Neural progenitor cell (in vitro differentiated cells): ENCODE measurements at regions not wholly inside any gene's neighbourhood (a gene's known extent, or its start where the extent isn't known, plus 50 kb on each side); places are given as distances from the start of the nearest gene placed in this dataset.

Experiments used
- DNase-seq: peaks from one replicate; pipeline ENCODE4 v3.0.0-alpha.2; 2016; ENCODE audit warnings: low spot score
- H2AFZ ChIP-seq: fragments of 200-600 bp; sonication (generic); replicated peaks from 2 replicates; pipeline ENCODE4 v1.6.1; 2016; ENCODE audit warnings: antibody characterized with exemption
- H3F3A ChIP-seq: fragments of 200-600 bp; sonication (generic); 2 replicates; pipeline ENCODE4 v1.6.1; 2016; ENCODE audit warnings: antibody characterized with exemption, low read depth
- H3K27ac ChIP-seq: fragments of 200-600 bp; sonication (generic); 2 replicates; pipeline ENCODE4 v1.5.1; 2016; ENCODE audit warnings: mild to moderate bottlenecking
- H3K27me3 ChIP-seq: fragments of 200-600 bp; sonication (generic); 2 replicates; pipeline ENCODE4 v1.6.1; 2016; ENCODE audit warnings: mild to moderate bottlenecking, moderate library complexity
- H3K36me3 ChIP-seq: fragments of 200-600 bp; sonication (generic); 2 replicates; pipeline ENCODE4 v1.5.1; 2016
- H3K4me1 ChIP-seq: fragments of 200-600 bp; sonication (generic); 2 replicates; pipeline ENCODE4 v1.6.1; 2016; ENCODE audit warnings: mixed run types
- H3K4me2 ChIP-seq: fragments of 200-600 bp; sonication (generic); 2 replicates; pipeline ENCODE4 v1.6.1; 2016
- H3K4me3 ChIP-seq: fragments of 200-600 bp; sonication (generic); 2 replicates; pipeline ENCODE4 v1.5.1; 2016
- H3K79me2 ChIP-seq: fragments of 200-600 bp; sonication (generic); 2 replicates; pipeline ENCODE4 v1.6.1; 2016; ENCODE audit warnings: low read depth
- H3K9ac ChIP-seq: fragments of 200-600 bp; sonication (generic); 2 replicates; pipeline ENCODE4 v1.6.1; 2016
- H3K9me3 ChIP-seq: fragments of 200-600 bp; sonication (generic); 2 replicates; pipeline ENCODE4 v1.5.1; 2016; ENCODE audit warnings: low read depth
- H4K20me1 ChIP-seq: fragments of 200-600 bp; sonication (generic); 2 replicates; pipeline ENCODE4 v1.6.1; 2016; ENCODE audit warnings: low read depth
- H3K27ac Mint-ChIP-seq: 3 replicates; pipeline ENCODE4 v1.8.0; 2021; ENCODE audit warnings: mixed read lengths
- H3K27me3 Mint-ChIP-seq: 2 replicates; pipeline ENCODE4 v1.8.0; 2022; ENCODE audit warnings: low read depth, mild to moderate bottlenecking, inconsistent platforms, moderate library complexity, mixed read lengths; ENCODE audit not compliant: insufficient read depth
- H3K36me3 Mint-ChIP-seq: 3 replicates; pipeline ENCODE4 v1.8.0; 2021; ENCODE audit warnings: mixed read lengths
- H3K4me1 Mint-ChIP-seq: 3 replicates; pipeline ENCODE4 v1.8.0; 2021; ENCODE audit warnings: mixed read lengths
- H3K4me3 Mint-ChIP-seq: 3 replicates; pipeline ENCODE4 v1.8.0; 2021; ENCODE audit warnings: mild to moderate bottlenecking, moderate library complexity, mixed read lengths
- H3K9me3 Mint-ChIP-seq: 3 replicates; pipeline ENCODE4 v1.8.0; 2020; ENCODE audit warnings: mixed read lengths
- CTCF ChIP-seq: fragments of 200-600 bp; sonication (generic); IDR thresholded peaks from 2 replicates; pipeline ENCODE4 v1.5.1; 2017; ENCODE audit warnings: antibody characterized with exemption, mild to moderate bottlenecking
- EZH2 ChIP-seq: fragments of 200-600 bp; sonication (generic); IDR thresholded peaks from 2 replicates; pipeline ENCODE4 v1.6.1; 2017; ENCODE audit warnings: antibody characterized with exemption, mild to moderate bottlenecking, moderate library complexity
- EZH2phosphoT487 ChIP-seq: fragments of 200-600 bp; sonication (generic); IDR thresholded peaks from 2 replicates; pipeline ENCODE4 v1.6.1; 2017; ENCODE audit warnings: antibody characterized with exemption

GRCh38 chr5:168062239-168062638, 229.2 kb upstream of the WWC1 start:
- H3K27me3 ChIP-seq, result no peaks in the 10 kb centered on the region
- no peaks in the 10 kb centered on the region for H3K9me3 ChIP-seq
- H3K36me3 ChIP-seq, result no peaks in the 10 kb centered on the region
- no peak overlapping the region for H3K9ac ChIP-seq
- Mint-ChIP-seq H3K27ac (no peak overlapping the region), H3K36me3 (peaks cover 24% of the 10 kb centered on the region), H3K9me3 (peaks cover 12% of the 10 kb centered on the region), H3K4me3 (no peak overlapping the region), H3K27me3 (peaks cover 2% of the 10 kb centered on the region), H3K4me1 (peaks cover 4% of the 10 kb centered on the region)
- no peaks in the 10 kb centered on the region for H3F3A ChIP-seq
- TF ChIP-seq EZH2 (no peak), CTCF (no peak), EZH2phosphoT487 (no peak)
- peaks cover 7% of the 10 kb centered on the region for H3K4me1 ChIP-seq
- no peak for DNase-seq
- H3K27ac ChIP-seq, result no peak overlapping the region
- no peaks in the 10 kb centered on the region for H3K79me2 ChIP-seq
- no peak overlapping the region for H2AFZ ChIP-seq
- no peaks in the 10 kb centered on the region for H4K20me1 ChIP-seq
- H3K4me2 ChIP-seq, result no peak overlapping the region
- H3K4me3 ChIP-seq, result no peak overlapping the region

GRCh38 chr5:168064457-168064856, 227.0 kb upstream of the WWC1 start:
- Histone ChIP-seq H3K4me1 (peaks cover 7% of the 10 kb centered on the region), H3K9ac (no peak overlapping the region), H4K20me1 (no peaks in the 10 kb centered on the region), H3K4me2 (no peak overlapping the region), H2AFZ (no peak overlapping the region), H3K9me3 (no peaks in the 10 kb centered on the region), H3K4me3 (no peak overlapping the region), H3K36me3 (no peaks in the 10 kb centered on the region), H3F3A (no peaks in the 10 kb centered on the region), H3K79me2 (no peaks in the 10 kb centered on the region), H3K27me3 (no peaks in the 10 kb centered on the region), H3K27ac (no peak overlapping the region)
- Mint-ChIP-seq H3K4me3 (no peak overlapping the region), H3K27me3 (peaks cover 2% of the 10 kb centered on the region), H3K9me3 (no peaks in the 10 kb centered on the region), H3K36me3 (peaks cover 15% of the 10 kb centered on the region), H3K27ac (no peak overlapping the region), H3K4me1 (peaks cover 4% of the 10 kb centered on the region)
- DNase-seq, result no peak
- no peak for TF ChIP-seq EZH2phosphoT487
- no peak for TF ChIP-seq EZH2
- TF ChIP-seq CTCF, result no peak

GRCh38 chr5:168064933-168065622, 226.4 kb upstream of the WWC1 start:
- Mint-ChIP-seq H3K27ac (no peak overlapping the region), H3K27me3 (peaks cover 2% of the 10 kb centered on the region), H3K4me3 (no peak overlapping the region), H3K36me3 (peaks cover 15% of the 10 kb centered on the region), H3K9me3 (no peaks in the 10 kb centered on the region), H3K4me1 (peaks cover 4% of the 10 kb centered on the region)
- Histone ChIP-seq H3K9ac (no peak overlapping the region), H3K9me3 (no peaks in the 10 kb centered on the region), H3K4me1 (peaks cover 7% of the 10 kb centered on the region), H3K4me2 (no peak overlapping the region), H3K36me3 (no peaks in the 10 kb centered on the region), H4K20me1 (no peaks in the 10 kb centered on the region), H3K4me3 (no peak overlapping the region), H3K27me3 (no peaks in the 10 kb centered on the region), H3K79me2 (no peaks in the 10 kb centered on the region), H2AFZ (no peak overlapping the region), H3F3A (no peaks in the 10 kb centered on the region), H3K27ac (no peak overlapping the region)
- no peak for DNase-seq
- TF ChIP-seq EZH2phosphoT487, result no peak
- no peak for TF ChIP-seq EZH2
- no peak for TF ChIP-seq CTCF
